GM18858 (cell line): ENCODE measurements at regions not wholly inside any gene's neighbourhood (a gene's known extent, or its start where the extent isn't known, plus 50 kb on each side); places are given as distances from the start of the nearest gene placed in this dataset.

ENCODE experiments used
- ATAC-seq: cut with Tn5 transposase; IDR thresholded peaks from one replicate; pipeline ENCODE4 v1.9.1; 2021; ENCODE audit not compliant: unreplicated experiment

DNA sequence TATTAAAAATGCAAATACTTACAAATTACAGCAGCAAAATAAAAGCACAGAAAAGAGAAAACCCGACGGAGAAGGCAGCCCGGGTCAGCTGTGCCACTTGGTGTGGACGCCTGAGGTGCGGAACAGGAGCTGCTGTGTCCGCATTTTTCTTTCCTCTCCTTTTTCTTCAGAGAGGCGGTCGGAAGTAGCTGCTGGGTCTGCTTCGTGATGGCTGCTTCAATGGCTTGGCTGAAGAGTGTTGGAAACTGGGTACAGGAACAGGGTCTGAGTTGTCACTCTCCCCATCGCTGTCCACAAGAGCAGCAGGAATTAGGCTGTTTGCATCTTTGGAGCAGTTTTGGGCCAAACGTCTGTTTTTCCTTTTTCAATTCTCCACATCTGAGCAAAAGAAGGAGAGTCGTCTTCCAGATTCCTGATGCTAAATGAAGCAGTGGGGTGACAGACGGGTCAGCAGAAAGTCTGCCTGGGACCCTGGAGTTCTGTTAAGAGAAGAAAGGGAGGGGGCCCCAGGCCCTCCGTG is 53.5 kb upstream of the ARL8B start:
- ATAC-seq = no peak

DNA sequence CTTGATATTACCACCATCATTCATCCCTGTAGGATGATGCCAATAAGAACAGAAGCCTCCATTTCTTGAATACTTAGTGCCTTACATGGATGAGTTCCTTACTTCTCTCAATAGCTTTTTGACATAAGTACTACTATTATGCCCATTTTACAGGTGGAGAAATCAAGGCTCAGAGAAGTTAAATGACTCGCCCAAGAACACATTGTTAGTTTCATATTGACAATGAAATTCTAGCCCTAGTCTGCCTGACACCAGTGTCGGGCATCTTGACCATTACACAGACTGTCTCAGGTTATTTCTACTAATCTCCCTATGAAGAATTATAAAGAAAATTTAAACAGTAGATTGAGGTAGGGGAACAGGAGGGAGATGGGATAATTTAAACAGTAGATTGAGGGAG is 52.5 kb upstream of the ARL8B start:
- no peak for ATAC-seq

DNA sequence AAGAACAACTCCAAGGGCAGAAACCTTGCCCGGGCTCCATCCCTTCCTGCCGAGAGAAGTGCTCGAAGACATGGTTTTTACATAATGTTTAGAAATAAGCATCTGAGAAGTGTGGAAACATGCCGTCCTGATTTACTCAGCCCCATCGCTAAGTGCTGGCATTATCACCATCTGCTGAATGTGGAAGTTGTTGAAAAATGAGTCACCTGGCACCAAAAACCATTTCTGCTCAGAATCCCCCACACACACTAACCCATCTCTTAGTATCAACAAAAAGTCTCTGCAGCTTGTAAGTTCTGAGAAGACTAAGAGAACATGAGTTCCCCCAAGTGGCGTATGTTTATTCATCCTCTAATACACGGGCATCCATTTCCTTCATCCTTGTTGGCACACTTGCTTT is 51.0 kb upstream of the ARL8B start:
- ATAC-seq = no peak

DNA sequence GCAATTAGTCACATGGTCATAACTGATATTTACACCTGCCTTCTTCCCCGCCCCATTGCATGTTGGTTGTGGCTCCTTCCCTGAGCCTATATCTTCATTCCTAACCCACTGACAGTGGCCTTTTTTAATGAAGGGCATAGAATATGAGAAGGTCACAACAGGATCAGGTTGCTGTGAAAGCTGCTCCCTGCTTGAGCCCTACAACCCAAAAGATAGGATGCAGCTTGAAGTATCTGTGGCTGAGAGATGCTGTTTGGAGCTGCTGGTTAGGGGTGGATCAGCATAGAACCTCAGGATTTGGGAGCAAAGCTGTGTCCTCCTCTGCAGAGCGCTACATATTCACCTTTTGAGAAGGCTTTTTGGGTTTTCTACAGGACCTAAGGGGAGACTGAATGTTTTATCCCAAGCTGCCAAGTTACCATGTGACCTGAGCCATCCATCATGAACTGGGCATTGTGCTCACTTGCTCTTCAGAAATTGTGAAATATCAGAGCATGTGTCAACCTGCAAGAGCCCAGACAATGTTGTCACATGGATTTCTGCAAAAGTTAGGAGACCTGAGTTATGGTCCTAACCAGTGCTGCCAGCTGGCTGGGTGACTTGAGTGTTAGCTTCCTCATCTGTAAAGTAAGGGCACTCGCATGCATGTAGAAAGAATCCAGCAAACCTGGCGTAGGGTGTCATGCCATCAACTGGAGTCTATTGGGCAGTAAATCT is 49.8 kb upstream of the ARL8B start:
- no peak for ATAC-seq
